SU-DHL-6 (cell line): ENCODE measurements at regions not wholly inside any gene's neighbourhood (a gene's known extent, or its start where the extent isn't known, plus 50 kb on each side); places are given as distances from the start of the nearest gene placed in this dataset.

Experiments
- H2AFZ ChIP-seq: fragments of 200-600 bp; sonication (generic); 2 replicates; pipeline ENCODE4 v1.6.1; 2014; ENCODE audit warnings: low read depth, mild to moderate bottlenecking, moderate library complexity, mixed read lengths, antibody characterized with exemption, low read length; ENCODE audit not compliant: severe bottlenecking
- H3F3A ChIP-seq: fragments of 200-600 bp; shearing (Covaris generic); 2 replicates; pipeline ENCODE4 v1.6.0; 2016; ENCODE audit warnings: antibody characterized with exemption, mild to moderate bottlenecking; ENCODE audit not compliant: insufficient read depth
- H3K27ac ChIP-seq: fragments of 200-600 bp; sonication (generic); 2 replicates; pipeline ENCODE4 v1.5.1; 2016; ENCODE audit warnings: low read depth, mild to moderate bottlenecking, low read length, moderate library complexity, mixed read lengths
- H3K27me3 ChIP-seq: fragments of 200-600 bp; sonication (generic), shearing (Covaris generic); 2 replicates; pipeline ENCODE4 v1.6.0; 2014; ENCODE audit warnings: mild to moderate bottlenecking, low read length
- H3K36me3 ChIP-seq: fragments of 200-600 bp; sonication (generic); 2 replicates; pipeline ENCODE4 v1.6.1; 2014; ENCODE audit warnings: mild to moderate bottlenecking, low read length, mixed read lengths
- H3K4me2 ChIP-seq: fragments of 300-600, 200-600 bp; shearing (Covaris generic), sonication (generic); 2 replicates; pipeline ENCODE4 v1.6.0; 2014; ENCODE audit warnings: low read length, low read depth, mild to moderate bottlenecking; ENCODE audit not compliant: poor library complexity, severe bottlenecking
- H3K4me3 ChIP-seq: fragments of 200-600 bp; sonication (generic); 2 replicates; pipeline ENCODE4 v1.5.1; 2014; ENCODE audit warnings: antibody characterized with exemption, low read length, mild to moderate bottlenecking, mixed read lengths; ENCODE audit not compliant: insufficient read depth, poor library complexity, severe bottlenecking
- H3K79me2 ChIP-seq: fragments of 200-600 bp; sonication (generic); 2 replicates; pipeline ENCODE4 v1.6.1; 2014; ENCODE audit warnings: mild to moderate bottlenecking, low read length, moderate library complexity; ENCODE audit not compliant: insufficient read depth
- H3K9ac ChIP-seq: fragments of 200-600 bp; sonication (generic); 2 replicates; pipeline ENCODE4 v1.7.0; 2014; ENCODE audit warnings: mild to moderate bottlenecking, low read length
- H3K9me2 ChIP-seq: fragments of 200-600 bp; sonication (generic); replicated peaks from 2 replicates; pipeline ENCODE4 v1.6.1; 2014; ENCODE audit warnings: low read length; ENCODE audit not compliant: insufficient read depth
- H3K9me3 ChIP-seq: fragments of 200-600 bp; sonication (generic); 2 replicates; pipeline ENCODE4 v1.6.1; 2014; ENCODE audit warnings: low read length, mixed read lengths; ENCODE audit not compliant: insufficient read depth
- H4K20me1 ChIP-seq: fragments of 200-600 bp; sonication (generic); 2 replicates; pipeline ENCODE4 v1.6.1; 2014; ENCODE audit warnings: low read depth, mild to moderate bottlenecking, antibody characterized with exemption, low read length, moderate library complexity, mixed read lengths
- CTCF ChIP-seq: fragments of 200-600 bp; sonication (generic); IDR thresholded peaks from one replicate; pipeline ENCODE4 v1.5.1; 2017; ENCODE audit warnings: antibody characterized with exemption, mild to moderate bottlenecking, low read length, moderate library complexity; ENCODE audit not compliant: insufficient read depth, poor library complexity, severe bottlenecking
- EZH2phosphoT487 ChIP-seq: fragments of 200-600 bp; sonication (generic), shearing (Covaris generic); conservative IDR thresholded peaks from 2 replicates; pipeline ENCODE4 v1.6.1; 2018; ENCODE audit warnings: mild to moderate bottlenecking, antibody characterized with exemption, low read length, moderate library complexity, mixed read lengths

DNA sequence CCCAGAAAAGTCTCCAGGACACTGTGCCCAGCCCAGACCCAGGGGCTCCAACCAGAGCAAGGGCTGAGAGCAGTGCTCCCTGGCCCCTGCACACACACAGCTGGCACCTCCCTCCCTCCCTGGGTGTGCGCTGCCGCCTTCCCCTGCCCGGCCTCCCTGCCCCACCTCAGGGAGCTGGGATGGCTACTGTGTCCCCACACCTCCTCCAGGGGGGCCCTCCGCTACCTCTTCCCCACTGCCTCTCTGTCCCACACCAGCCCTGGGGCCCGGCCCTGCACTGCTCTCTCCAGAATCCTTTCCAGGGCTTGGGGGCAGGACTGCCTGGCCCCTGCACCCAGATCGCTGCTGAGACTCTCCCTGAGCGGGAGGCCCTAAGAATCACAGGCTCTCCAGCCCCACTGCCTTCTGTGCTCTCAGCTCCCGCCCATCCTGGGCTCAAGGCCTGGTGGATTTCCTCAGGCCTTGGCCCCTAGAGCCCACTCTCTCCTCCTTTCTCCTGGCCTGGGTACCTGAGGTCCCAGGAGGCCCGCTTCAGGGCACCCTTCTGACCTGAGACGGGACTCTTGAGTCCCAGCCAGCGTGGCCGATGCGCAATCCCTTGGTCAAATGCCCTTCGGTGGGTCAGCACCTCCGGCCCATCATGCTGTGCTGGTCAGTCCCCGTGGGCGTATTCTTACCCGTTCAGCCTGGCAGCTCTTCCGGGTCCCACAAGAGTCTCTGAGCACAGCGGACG lies 276.8 kb upstream of the HDAC4 start:
- Histone ChIP-seq H3K79me2 (no peaks in the 10 kb centered on the region), H4K20me1 (no peaks in the 10 kb centered on the region), H3K27ac (no peak overlapping the region), H3K36me3 (no peaks in the 10 kb centered on the region), H3K27me3 (no peaks in the 10 kb centered on the region), H3K9me2 (no peaks in the 10 kb centered on the region), H2AFZ (no peak overlapping the region), H3K4me2 (no peak overlapping the region), H3K9me3 (no peaks in the 10 kb centered on the region), H3F3A (no peaks in the 10 kb centered on the region), H3K4me3 (no peak overlapping the region), H3K9ac (no peak overlapping the region)
- TF ChIP-seq EZH2phosphoT487 (no peak), CTCF (no peak)

- H2AFZ ChIP-seq: no peak overlapping the region
- TF ChIP-seq CTCF (no peak), EZH2phosphoT487 (no peak)
- H3K79me2 ChIP-seq: no peaks in the 10 kb centered on the region
- no peaks in the 10 kb centered on the region for H4K20me1 ChIP-seq
- no peak overlapping the region for H3K9ac ChIP-seq
- no peaks in the 10 kb centered on the region for H3K9me3 ChIP-seq
- no peaks in the 10 kb centered on the region for H3K27me3 ChIP-seq
- H3K9me2 ChIP-seq: no peaks in the 10 kb centered on the region
- no peak overlapping the region for H3K4me3 ChIP-seq
- H3K4me2 ChIP-seq: no peak overlapping the region
- H3F3A ChIP-seq: no peaks in the 10 kb centered on the region
- no peak overlapping the region for H3K27ac ChIP-seq
- H3K36me3 ChIP-seq: no peaks in the 10 kb centered on the region
Observed at GRCh38 chr2:239676716-239677452, 276.1 kb upstream of the HDAC4 start.

DNA sequence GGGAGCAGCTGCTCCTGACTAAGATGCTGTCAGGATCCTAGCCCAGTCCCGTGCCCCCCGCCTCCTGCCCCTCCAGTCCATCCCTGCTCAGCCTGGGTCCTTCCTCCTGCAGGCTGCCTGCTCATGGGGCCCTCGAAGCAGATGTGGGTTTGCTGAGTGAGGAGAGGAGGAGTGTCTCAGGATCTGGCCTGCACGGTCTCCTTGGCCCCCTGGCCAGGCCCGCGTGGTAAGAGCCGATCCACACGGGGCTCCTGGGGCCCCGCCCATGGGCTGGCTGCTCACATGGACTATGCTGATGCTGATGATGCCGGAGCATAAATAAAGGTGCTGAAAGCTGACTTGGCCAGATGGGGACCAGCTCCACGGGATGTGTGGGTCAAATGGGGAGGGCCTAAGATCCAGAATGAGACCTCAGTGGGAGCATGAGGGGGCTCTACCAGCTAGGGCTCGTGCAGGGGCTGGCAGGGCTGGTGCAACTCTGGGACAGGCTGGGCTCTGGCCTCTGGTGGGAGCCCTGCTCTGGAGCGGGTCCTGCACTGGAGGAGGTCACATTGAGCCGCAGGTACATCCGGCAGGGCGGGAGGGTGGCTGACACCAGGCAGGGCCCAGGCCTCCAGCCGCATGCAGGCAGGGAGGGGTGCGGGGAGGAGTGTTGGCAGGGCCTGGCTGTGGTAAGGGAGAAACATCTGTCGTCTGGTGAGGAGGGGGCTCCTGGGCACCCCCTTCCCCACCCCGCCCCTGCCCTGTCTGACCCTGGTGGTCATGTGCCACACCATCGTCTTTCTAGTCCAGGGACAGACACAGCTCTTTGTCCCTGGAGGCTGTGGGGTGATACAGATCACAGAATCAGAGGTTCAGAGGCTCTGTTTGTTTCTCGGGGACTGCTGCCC lies 275.3 kb upstream of the HDAC4 start:
- H3K9me3 ChIP-seq: no peaks in the 10 kb centered on the region
- H3K27me3 ChIP-seq: no peaks in the 10 kb centered on the region
- no peaks in the 10 kb centered on the region for H3F3A ChIP-seq
- no peaks in the 10 kb centered on the region for H3K36me3 ChIP-seq
- no peak overlapping the region for H3K9ac ChIP-seq
- H3K9me2 ChIP-seq: no peaks in the 10 kb centered on the region
- H3K27ac ChIP-seq: no peak overlapping the region
- H3K79me2 ChIP-seq: no peaks in the 10 kb centered on the region
- no peak overlapping the region for H2AFZ ChIP-seq
- H4K20me1 ChIP-seq: no peaks in the 10 kb centered on the region
- H3K4me2 ChIP-seq: no peak overlapping the region
- TF ChIP-seq EZH2phosphoT487 (no peak), CTCF (no peak)
- no peak overlapping the region for H3K4me3 ChIP-seq
